Mesenchymal stem cell (in vitro differentiated cells and primary cell): ENCODE measurements at regions not wholly inside any gene's neighbourhood (a gene's known extent, or its start where the extent isn't known, plus 50 kb on each side); places are given as distances from the start of the nearest gene placed in this dataset.

ENCODE experiments used
- DNase-seq: peaks from one replicate; pipeline ENCODE4 v3.0.0-alpha.2; 2013
- H2AFZ ChIP-seq: one replicate; pipeline ENCODE4 v1.6.1; 2013; ENCODE audit warnings: low read depth, mild to moderate bottlenecking, control low read depth, inconsistent platforms, low read length, moderate library complexity
- H2AK5ac ChIP-seq: 2 replicates; pipeline ENCODE4 v1.6.1; 2013; ENCODE audit warnings: low read length, moderate library complexity, mild to moderate bottlenecking, inconsistent platforms; ENCODE audit not compliant: severe bottlenecking
- H2BK120ac ChIP-seq: one replicate; pipeline ENCODE4 v1.6.1; 2013; ENCODE audit warnings: low read depth, mild to moderate bottlenecking, inconsistent platforms, low read length, moderate library complexity
- H2BK12ac ChIP-seq, 2 experiments: one replicate each; pipeline ENCODE4 v1.6.1; 2013; ENCODE audit warnings: inconsistent platforms in 2 of 2, low read length in 2 of 2, mild to moderate bottlenecking in 2 of 2, moderate library complexity in 2 of 2, control low read depth in 1 of 2
- H2BK15ac ChIP-seq: one replicate; pipeline ENCODE4 v1.6.1; 2013; ENCODE audit warnings: mild to moderate bottlenecking, low read depth, inconsistent platforms; ENCODE audit not compliant: poor library complexity, severe bottlenecking
- H2BK5ac ChIP-seq: 2 replicates; pipeline ENCODE4 v1.6.1; 2013; ENCODE audit warnings: low read depth, mild to moderate bottlenecking, low read length, control low read depth, inconsistent platforms; ENCODE audit not compliant: poor library complexity, severe bottlenecking
- H3K14ac ChIP-seq, 2 experiments: one replicate each; pipeline ENCODE4 v1.6.1; 2013; ENCODE audit warnings: inconsistent platforms in 2 of 2, low read length in 2 of 2, control low read depth in 1 of 2, mild to moderate bottlenecking in 1 of 2, moderate library complexity in 1 of 2
- H3K18ac ChIP-seq, 2 experiments: one replicate each; pipeline ENCODE4 v1.6.1; 2013; ENCODE audit warnings: inconsistent platforms in 2 of 2, low read length in 2 of 2, control low read depth in 1 of 2, low read depth in 1 of 2, mild to moderate bottlenecking in 1 of 2
- H3K23ac ChIP-seq, 2 experiments: one replicate each; pipeline ENCODE4 v1.6.1; 2013; ENCODE audit warnings: inconsistent platforms in 2 of 2, low read length in 2 of 2, mild to moderate bottlenecking in 2 of 2, moderate library complexity in 2 of 2, control low read depth in 1 of 2
- H3K27ac ChIP-seq: 2 replicates; pipeline ENCODE4 v1.5.1; 2013; ENCODE audit warnings: mild to moderate bottlenecking, moderate library complexity, low read length, control low read depth, inconsistent platforms; ENCODE audit not compliant: poor library complexity, severe bottlenecking
- H3K27me3 ChIP-seq, 2 experiments: 2 replicates each; pipeline versions ENCODE4 v1.6.1 to v1.7.0; 2013; ENCODE audit warnings: low read length in 2 of 2, mild to moderate bottlenecking in 2 of 2, moderate library complexity in 2 of 2, control low read depth in 1 of 2, inconsistent platforms in 1 of 2; ENCODE audit not compliant: control insufficient read depth in 1 of 2, insufficient read depth in 1 of 2
- H3K36me3 ChIP-seq, 2 experiments: 2 replicates each; pipeline versions ENCODE4 v1.6.1 to v1.7.0; 2013; ENCODE audit warnings: low read length in 2 of 2, control low read depth in 1 of 2, inconsistent platforms in 1 of 2, low read depth in 1 of 2, mild to moderate bottlenecking in 1 of 2; ENCODE audit not compliant: insufficient read depth in 2 of 2, control insufficient read depth in 1 of 2
- H3K4ac ChIP-seq, 2 experiments: one replicate each; pipeline ENCODE4 v1.6.1; 2013; ENCODE audit warnings: inconsistent platforms in 2 of 2, low read length in 2 of 2, mild to moderate bottlenecking in 2 of 2, moderate library complexity in 2 of 2, control low read depth in 1 of 2, low read depth in 1 of 2
- H3K4me1 ChIP-seq: 2 replicates; pipeline ENCODE4 v1.6.1; 2013; ENCODE audit warnings: low read depth, low read length, control low read depth; ENCODE audit not compliant: control insufficient read depth, insufficient read depth
- H3K4me2 ChIP-seq: 2 replicates; pipeline ENCODE4 v1.6.1; 2013; ENCODE audit warnings: low read length, mild to moderate bottlenecking, inconsistent platforms; ENCODE audit not compliant: poor library complexity, severe bottlenecking
- H3K4me3 ChIP-seq, 2 experiments: 2 replicates each; pipeline versions ENCODE4 v1.5.1 to v1.7.0; 2013; ENCODE audit warnings: low read length in 2 of 2, mild to moderate bottlenecking in 2 of 2, control low read depth in 1 of 2, low read depth in 1 of 2; ENCODE audit not compliant: insufficient read depth in 1 of 2
- H3K79me1 ChIP-seq: replicated peaks from 2 replicates; pipeline ENCODE4 v1.6.1; 2013; ENCODE audit warnings: mild to moderate bottlenecking, control low read depth, low read length, inconsistent platforms; ENCODE audit not compliant: poor library complexity, severe bottlenecking
- H3K9ac ChIP-seq: 2 replicates; pipeline ENCODE4 v1.7.0; 2013; ENCODE audit warnings: mild to moderate bottlenecking, low read length, moderate library complexity
- H3K9me3 ChIP-seq: 2 replicates; pipeline ENCODE4 v1.7.0; 2013; ENCODE audit warnings: mild to moderate bottlenecking, low read length; ENCODE audit not compliant: control insufficient read depth
- H4K8ac ChIP-seq: one replicate; pipeline ENCODE4 v1.6.1; 2013; ENCODE audit warnings: inconsistent platforms, mild to moderate bottlenecking, low read length, moderate library complexity
- H4K91ac ChIP-seq: one replicate; pipeline ENCODE4 v1.6.1; 2013; ENCODE audit warnings: mild to moderate bottlenecking, low read length, inconsistent platforms
- WGBS: methylation state at CpG from one replicate; pipeline ENCODE4 v1.1.7; 2013; ENCODE audit warnings: mixed read lengths; 5-methylcytosine and 5-hydroxymethylcytosine counted together

GRCh38 chr14:104331871-104332605, 193.7 kb downstream of the KIF26A start:
- H3K4me1 ChIP-seq = no peaks in the 10 kb centered on the region
- no peak overlapping the region for H3K4ac ChIP-seq
- no peak overlapping the region for H3K23ac ChIP-seq
- no peak overlapping the region for H4K8ac ChIP-seq
- peaks cover 0 to 7% of the 10 kb centered on the region in 2 experiments for H3K27me3 ChIP-seq
- H3K79me1 ChIP-seq = no peaks in the 10 kb centered on the region
- H2AK5ac ChIP-seq = no peak overlapping the region
- DNase-seq = no peak
- no peaks in the 10 kb centered on the region for H3K36me3 ChIP-seq
- no peak overlapping the region for H2BK12ac ChIP-seq
- no peak overlapping the region for H2BK15ac ChIP-seq
- H3K9ac ChIP-seq = no peak overlapping the region
- no peak overlapping the region for H3K4me2 ChIP-seq
- WGBS = 85% methylated on average over 20 of the region's 20 CpGs
- H3K14ac ChIP-seq = no peak overlapping the region
- H2AFZ ChIP-seq = no peak overlapping the region
- no peak overlapping the region for H3K18ac ChIP-seq
- peak overlapping the region; percentile 7 for H4K91ac ChIP-seq
- no peak overlapping the region for H2BK120ac ChIP-seq
- H3K27ac ChIP-seq = no peak overlapping the region
- H3K9me3 ChIP-seq = peaks cover 8% of the 10 kb centered on the region
- H3K4me3 ChIP-seq = no peak overlapping the region
- H2BK5ac ChIP-seq = no peak overlapping the region

- peaks cover 0 to 7% of the 10 kb centered on the region in 2 experiments for H3K27me3 ChIP-seq
- H2BK5ac ChIP-seq = no peak overlapping the region
- H3K4me2 ChIP-seq = no peak overlapping the region
- H3K79me1 ChIP-seq = no peaks in the 10 kb centered on the region
- no peaks in the 10 kb centered on the region for H3K36me3 ChIP-seq
- H3K9ac ChIP-seq = no peak overlapping the region
- H4K91ac ChIP-seq = no peak overlapping the region
- no peak overlapping the region for H4K8ac ChIP-seq
- no peak for DNase-seq
- no peak overlapping the region for H2BK15ac ChIP-seq
- no peak overlapping the region for H3K4ac ChIP-seq
- H2BK120ac ChIP-seq = no peak overlapping the region
- H3K9me3 ChIP-seq = peaks cover 8% of the 10 kb centered on the region
- H3K18ac ChIP-seq = no peak overlapping the region
- no peak overlapping the region for H3K4me3 ChIP-seq
- no peaks in the 10 kb centered on the region for H3K4me1 ChIP-seq
- no peak overlapping the region for H2AFZ ChIP-seq
- WGBS = 80% methylated on average over 12 of the region's 15 CpGs
- H3K27ac ChIP-seq = no peak overlapping the region
- no peak overlapping the region for H2AK5ac ChIP-seq
- H3K14ac ChIP-seq = no peak overlapping the region
- no peak overlapping the region for H3K23ac ChIP-seq
- no peak overlapping the region for H2BK12ac ChIP-seq
These were observed 194.4 kb downstream of the KIF26A start for GRCh38 chr14:104332634-104333270.

- no peak overlapping the region for H3K18ac ChIP-seq
- no peak overlapping the region for H2BK120ac ChIP-seq
- H2BK15ac ChIP-seq = no peak overlapping the region
- no peak overlapping the region for H2BK5ac ChIP-seq
- H4K8ac ChIP-seq = no peak overlapping the region
- H4K91ac ChIP-seq = no peak overlapping the region
- H3K14ac ChIP-seq = no peak overlapping the region
- H3K36me3 ChIP-seq = no peaks in the 10 kb centered on the region
- no peak overlapping the region for H3K23ac ChIP-seq
- H3K9ac ChIP-seq = no peak overlapping the region
- 90% methylated on average over 39 of the region's 39 CpGs for WGBS
- no peak overlapping the region for H3K4me2 ChIP-seq
- H3K4me1 ChIP-seq = no peaks in the 10 kb centered on the region
- H3K79me1 ChIP-seq = no peaks in the 10 kb centered on the region
- no peak overlapping the region for H3K4ac ChIP-seq
- H2AFZ ChIP-seq = no peak overlapping the region
- no peak overlapping the region for H3K4me3 ChIP-seq
- H3K27me3 ChIP-seq = peaks cover 0 to 7% of the 10 kb centered on the region in 2 experiments
- no peak overlapping the region for H3K27ac ChIP-seq
- H2BK12ac ChIP-seq = no peak overlapping the region
- H2AK5ac ChIP-seq = no peak overlapping the region
- no peak for DNase-seq
- H3K9me3 ChIP-seq = peaks cover 17% of the 10 kb centered on the region
These were observed 195.4 kb downstream of the KIF26A start for GRCh38 chr14:104333646-104334423.
